ENCODE measurements at regions not wholly inside any gene's neighbourhood (a gene's known extent, or its start where the extent isn't known, plus 50 kb on each side); places are given as distances from the start of the nearest gene placed in this dataset.
A peak's percentile ranks its signal among the peaks of the same experiment; 100 is the strongest.

DNA sequence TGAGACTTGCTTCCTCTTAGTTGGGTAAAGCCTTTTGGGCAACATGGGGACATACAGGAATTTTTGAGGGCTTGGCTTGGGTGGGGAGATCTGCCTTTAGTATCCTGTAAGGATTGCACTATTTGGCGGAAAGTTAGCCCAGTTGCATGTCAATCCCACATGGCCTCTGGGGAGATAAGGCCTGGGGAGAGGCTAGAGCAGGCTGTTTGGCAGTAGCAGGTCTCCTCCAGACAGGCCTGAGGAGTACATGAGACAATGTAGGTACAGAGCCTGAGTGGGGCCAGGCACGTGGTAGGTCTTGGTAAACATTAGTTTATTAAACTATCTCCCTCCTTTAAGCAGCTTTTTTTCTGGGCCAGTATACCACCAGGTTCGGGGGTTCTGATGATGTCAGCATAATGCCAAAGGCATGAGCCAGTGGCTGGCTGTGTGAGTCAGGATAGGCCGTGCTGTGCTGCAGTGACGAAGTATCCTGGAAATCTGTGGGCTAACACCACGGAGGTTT is 147.9 kb downstream of the VEGFA start:
- peak; percentile 31 for DNase-seq (ENCODE audit: low read depth)

DNA sequence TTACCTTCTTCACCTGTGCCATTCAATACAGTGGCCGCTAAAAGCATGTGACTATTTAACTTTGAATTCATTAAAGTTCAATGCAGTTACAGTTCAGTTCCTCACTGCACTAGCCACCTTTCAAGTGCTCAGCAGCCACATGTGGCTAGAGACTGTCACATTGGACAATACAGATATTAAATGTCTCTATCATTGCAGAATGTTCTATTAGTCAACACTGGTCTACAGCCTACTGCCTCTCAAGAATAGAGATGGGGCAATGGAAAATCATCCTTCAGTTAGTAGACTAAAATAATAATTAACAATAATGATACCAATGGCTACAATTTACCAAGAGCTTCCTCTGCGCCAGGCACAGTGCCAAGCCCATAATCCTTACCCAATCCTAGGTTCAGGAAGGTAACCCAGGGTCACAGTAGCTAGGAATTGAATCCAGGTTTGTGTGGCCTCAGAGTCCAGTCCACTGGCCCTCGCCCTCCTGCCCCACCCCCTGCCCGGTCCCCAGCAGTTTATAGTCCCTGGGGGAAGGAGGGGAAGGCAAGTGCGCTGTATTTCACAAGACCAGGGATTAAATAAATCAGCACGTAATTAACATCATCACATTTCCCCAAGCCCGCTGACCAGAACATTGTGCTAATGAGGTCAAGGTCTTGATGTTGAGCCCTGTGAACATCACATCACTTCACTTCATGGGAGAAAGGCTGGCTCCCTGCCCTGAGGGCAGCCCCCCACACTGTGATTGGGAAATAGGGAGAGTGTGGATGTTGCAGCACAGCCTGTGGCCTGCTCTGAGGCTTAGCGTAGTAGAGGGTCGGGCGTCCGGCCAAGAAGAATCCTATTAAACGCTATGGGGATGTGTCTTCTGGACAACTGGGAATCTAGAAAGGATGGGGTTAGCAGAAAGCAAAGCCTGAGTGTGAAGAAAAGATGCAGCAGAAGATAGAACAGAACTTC is 147.2 kb downstream of the VEGFA start:
- peak; percentile 94 for DNase-seq (ENCODE audit: low read depth)

DNA sequence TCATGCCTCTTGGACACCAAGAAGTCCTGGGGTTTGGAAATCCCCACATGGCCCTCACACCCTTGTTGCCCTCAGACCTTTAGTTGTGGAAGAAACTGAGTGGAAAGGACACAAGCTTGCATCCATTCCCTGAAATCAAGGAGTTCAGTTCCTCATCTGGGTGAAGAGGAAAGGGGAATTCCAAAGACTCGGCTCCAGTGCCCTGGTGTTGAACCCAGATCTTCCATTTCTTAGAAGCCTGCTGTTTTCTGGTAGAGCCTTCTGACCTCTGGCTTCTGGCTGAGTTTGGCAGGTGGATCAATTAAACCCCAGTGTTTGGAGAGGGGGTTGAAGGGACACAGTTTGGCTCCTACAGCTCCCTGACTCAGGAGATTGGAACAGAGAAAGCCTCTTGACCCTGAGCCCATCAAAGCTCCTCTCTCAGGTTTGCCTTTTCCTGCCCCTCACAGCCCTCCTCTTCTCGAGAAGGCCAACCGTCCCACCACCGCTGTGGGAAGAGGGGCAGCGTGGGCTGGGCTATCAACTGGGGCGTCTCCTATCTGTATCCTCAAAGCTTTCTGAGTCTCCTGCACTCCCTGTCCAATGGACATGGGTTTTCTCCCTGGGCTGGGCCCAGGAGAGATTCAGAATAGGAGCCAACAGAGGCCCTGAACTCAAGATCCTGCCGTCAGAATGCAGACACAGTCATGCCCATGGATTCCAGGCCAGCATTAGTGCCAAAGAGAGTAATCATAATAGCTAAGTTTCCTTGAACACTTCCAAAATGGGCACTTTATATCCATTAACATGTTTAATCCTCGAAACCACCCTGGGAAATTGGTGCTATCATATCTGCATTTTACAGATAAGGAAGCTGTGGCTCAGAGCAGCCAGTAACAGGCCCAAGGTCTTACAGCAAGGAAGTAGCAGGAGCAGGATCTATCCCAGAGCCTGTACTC is 146.2 kb downstream of the VEGFA start:
- peak; percentile 35 for DNase-seq (ENCODE audit: low read depth)

DNA sequence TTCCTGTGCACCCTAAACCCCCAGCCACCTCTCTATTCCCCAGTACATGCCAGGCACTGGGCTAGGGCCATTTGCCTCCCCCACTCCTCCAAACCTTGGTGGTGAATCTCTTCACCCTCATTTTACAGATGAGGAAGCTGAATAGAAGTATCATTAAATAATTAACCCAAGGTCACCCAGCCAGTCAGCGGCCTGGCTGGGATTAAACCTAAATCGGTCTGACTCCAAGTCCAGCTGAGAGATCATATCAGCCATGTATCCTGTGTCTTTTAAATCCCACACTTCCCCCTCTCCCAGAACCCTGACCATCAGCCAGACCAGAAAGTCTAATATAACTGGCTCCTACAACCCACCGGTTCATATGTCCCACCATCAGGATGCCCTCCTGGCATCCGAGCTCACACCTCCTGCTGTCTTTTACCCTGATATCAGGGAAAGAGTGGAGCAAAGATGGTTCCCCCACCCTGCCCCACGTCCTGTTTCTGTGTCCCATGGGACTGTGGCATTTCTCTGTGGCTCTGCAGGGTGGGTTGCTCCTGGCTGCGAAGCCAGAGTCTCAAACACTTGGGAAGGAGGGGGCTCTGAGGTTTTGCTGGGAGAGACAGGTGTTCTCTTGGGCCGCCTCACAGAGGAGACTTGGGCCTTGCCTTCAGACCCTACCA is 145.3 kb downstream of the VEGFA start:
- DNase-seq (ENCODE audit: low read depth): no peak

DNA sequence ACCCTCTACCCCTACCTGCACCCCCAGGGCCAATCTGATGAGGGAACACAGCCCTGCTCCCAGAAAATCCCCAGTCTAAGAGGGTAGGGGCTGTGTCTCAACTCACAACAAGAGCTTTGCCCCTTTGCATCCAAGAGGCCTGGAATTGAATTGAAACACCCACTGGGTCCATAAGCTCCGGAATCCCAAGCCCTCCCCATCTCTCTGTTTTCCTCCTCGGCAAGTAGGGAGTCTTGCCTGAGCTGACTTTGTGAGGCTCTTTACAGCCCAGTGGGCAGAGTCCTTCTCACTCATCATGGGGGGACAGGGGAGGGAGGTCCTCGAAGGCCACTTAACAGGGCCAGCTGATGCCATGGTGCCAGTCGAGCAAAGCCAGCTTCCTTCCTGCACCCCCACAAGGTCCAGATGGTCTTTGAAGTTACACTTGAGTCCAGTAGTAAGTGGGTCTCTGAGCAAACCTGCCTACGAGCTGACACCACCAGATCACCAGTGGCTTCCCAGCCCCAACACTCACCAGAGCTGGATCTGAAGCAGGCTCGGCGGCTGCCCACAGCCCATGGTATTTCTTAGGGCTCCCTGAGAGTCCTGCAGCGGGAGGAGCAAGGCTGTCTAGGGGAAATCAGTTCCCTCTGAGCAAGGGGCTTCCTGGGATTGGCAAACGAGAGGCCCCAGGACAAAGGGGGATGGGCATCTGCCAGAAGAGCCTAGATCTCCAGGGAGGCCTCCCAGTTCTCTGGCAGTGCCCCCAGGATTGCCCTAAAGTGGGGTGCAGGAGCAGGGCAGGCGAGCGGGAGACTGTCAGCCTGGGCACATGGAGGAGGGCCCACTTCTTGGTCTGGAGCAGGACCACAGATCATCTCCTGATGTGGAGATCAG is 144.5 kb downstream of the VEGFA start:
- DNase-seq (ENCODE audit: low read depth): no peak

DNA sequence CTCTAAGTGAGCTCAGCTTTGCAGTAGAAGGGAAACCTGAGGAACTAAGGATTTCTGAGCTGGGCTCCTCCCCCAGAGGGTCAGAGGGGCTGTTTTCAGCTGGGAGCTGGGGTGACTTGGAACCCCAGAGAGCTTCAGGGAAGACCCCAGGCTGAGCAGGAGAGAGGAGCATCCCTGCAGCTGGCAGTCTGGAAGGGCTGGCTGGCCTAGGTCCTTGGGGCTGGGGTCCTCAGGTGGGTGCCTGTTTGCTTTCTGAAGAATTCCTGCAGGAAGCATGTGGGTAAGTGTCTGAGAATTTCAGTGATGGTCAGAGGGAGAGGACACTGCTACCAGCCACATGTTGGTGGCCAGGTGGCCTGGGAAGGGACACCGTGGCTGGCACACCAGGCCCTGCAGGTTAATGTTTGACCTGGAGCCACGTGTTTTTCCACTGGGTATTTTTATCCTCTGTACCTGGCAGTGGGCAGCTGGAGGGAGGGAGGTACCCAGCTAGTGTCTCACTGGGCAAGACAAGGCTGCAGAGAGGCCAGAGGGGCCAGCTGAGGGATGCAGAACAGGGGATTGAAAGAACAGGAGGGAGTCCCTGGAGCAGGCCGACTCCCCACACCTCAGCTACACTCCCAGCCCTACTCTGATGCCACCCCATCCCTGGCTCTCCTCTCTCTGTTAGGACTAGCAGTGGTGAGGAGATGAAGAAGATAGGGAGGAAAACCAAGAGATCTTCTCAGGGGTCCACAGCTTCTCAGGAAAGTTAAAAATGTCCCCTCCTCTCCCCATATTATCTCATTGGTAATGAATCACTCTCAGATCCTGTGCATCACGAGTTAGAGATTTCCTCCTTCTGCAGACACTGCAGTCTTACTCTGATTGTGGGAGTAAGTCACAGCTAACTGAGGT is 143.6 kb downstream of the VEGFA start:
- no peak for DNase-seq (ENCODE audit: low read depth)

DNA sequence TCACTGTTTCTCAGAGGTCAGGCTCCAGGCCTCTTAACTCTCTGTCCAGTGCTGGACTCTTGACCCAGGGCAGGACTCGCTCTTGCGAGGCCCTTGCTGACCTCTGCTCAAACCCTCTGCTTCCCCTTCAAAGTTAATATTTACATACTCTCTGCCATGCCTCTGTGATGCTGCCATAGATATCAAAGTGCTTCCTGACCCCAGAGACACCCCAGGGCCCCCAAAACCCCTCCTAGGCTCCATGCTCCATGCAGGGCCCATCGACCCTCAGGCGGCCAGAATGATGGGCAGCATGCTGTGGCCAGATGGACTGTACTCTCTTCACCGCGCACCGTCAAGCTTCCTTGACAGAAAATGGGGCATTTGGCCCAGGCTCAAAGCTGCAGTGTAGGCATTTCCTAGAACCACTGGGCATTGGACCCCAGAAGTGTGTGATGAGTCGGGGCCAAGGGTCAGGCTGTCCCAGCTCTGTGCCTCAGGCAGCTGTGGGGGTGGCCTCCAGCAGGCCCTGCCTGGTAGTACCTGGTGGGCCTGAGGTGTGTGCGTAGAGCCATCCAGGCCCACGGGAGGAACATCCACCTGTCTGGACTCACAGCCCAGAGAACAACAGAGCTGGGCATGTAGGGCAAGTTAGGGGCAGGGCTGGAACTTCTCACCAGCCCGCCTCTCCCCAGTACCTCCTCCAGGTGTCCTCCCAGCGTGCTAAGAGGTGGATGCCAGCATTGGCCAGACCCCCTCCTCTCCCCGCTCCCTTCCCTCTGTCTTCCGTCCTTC is 142.8 kb downstream of the VEGFA start:
- no peak for DNase-seq (ENCODE audit: low read depth)

DNA sequence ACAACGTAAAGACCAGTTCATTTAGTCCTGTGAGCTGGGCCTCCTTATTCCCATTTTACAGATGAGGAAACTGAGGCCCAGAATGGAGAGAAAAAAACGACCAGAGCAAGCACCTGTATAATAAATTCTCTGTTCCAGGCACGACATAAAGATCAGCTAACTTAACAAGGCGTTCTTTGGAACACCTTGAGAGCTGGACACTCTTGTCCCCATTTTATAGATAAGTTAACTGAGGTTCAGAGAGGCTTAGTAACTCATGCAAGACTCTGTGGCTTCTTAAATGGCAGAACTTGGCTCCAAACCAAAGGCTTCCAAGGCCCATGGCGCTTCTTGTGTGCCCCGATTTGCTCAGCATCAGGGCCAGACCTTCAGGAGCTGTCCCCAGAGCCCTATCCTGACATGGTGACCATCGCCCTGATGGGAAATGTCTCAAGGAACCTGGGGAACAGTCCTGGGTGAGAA is 142.1 kb downstream of the VEGFA start:
- no peak for DNase-seq (ENCODE audit: low read depth)

DNA sequence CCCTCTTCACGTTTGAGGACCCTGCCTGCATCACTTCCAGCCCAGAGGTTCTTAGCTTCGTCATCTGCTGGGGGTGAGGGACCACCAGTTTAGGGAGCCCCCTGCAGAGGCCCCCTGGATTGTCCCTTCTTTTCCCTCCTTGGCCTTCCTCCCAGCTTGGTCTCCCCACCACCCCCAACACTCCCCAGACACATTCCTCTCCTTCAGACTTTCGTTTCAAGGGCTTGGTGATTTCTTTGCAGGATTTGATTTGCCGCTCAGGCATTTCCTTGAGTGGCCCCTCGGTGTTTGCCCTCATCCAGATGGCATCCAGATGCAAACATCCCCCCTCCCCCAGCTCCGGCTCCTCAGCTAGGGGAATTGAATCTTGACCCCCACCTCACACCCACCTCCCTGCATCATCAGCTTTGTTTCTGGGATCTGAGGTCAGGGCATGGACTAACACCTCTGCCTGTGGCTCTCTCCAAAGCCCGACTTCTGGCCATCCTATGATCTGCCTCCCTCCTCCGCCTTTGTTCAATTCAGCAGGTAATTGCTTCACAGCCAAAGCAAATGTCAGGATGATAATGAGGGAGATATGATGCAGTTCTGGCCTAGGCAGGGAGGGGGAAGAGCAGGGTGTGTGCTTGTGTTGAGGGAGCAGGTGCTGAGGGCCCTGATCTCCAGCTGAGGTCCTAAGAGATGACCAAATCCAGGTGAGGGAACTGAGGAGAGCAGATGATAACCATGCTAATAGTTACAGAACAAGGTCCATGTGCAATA is 141.5 kb downstream of the VEGFA start:
- DNase-seq (ENCODE audit: low read depth): no peak

DNA sequence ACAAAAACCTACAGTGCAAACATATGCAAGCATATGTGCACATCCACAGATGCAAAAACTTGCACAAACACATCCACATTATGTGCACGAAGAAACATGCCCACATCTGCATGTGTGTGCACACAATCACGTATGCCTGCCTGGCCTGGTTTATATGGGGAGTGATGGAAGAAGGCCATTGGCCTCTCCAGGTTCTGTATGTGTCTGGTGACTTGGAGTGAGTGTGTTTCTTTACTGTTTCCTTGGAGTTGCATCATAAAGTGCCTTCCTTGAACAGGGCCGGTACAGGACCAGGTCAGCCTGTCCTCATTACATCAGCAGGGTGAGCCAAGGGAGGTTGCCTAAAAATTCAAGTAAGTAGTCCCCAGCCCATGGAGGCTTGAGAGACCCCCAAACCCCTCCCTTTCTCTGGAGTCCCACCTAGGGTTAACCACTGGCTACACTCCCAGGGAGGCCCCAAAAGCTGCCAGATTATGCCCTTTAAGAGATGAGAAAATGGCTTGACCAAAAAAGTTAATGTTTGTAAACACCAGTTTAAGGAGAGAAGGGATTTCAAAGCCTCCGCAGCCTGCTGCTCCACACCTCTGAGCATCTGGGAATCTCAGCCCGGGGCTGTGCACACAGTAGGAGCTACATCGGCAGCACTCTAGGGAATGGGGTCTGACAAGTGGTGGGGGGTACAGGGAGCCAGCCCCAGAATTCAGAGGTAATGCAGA is 140.8 kb downstream of the VEGFA start:
- peak; percentile 68 for DNase-seq (ENCODE audit: low read depth)

DNA sequence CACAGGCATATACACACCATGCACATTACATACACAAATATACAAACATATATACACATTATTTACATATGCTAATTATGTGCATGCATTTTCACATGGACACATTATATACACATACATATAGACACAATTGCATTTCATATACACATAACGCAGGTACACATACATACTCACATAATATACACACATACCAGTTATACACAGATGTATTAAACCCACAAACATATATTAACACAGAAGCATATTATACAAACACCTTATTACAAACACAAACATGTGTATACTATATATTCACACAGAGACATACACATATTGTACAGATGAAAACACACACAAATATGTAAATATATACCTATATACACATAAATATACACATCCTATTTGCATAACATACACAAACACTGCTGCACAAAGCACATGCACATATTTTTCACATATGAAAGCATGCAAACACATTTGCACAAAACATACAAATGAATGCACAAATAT is 140.2 kb downstream of the VEGFA start:
- DNase-seq (ENCODE audit: low read depth): no peak

DNA sequence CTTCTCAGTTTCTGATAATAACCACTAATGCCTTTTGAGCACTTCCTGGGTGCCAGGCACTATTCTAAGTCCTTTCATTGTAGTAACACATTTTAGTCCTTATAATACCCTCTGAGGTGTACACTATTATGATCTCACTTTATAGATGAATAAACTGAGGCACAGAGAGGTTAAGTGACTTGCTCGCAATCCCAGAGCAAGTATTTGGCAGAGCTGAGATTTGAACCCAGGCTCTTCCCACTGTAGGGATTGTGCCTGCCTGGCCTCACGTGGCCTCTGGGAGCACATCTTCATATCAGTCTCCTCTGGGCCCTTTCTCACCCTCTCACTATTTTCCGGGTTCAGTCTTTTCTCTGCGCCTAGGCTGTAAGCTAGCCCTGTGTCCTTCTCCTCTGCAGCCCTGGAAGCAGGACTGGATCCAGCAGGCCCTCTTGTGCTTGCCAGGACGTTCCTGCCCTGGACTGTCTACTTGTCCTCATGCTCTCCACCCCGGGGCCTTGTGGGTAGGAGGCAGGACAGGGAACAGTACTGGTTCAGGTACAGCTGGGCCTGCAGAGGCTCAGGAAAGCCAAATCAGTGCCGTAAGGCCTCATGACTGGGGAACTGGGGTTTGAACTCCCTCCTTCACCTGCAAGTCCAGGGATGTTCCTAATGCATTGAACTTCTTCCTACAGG is 139.6 kb downstream of the VEGFA start:
- DNase-seq (ENCODE audit: low read depth): no peak

DNA sequence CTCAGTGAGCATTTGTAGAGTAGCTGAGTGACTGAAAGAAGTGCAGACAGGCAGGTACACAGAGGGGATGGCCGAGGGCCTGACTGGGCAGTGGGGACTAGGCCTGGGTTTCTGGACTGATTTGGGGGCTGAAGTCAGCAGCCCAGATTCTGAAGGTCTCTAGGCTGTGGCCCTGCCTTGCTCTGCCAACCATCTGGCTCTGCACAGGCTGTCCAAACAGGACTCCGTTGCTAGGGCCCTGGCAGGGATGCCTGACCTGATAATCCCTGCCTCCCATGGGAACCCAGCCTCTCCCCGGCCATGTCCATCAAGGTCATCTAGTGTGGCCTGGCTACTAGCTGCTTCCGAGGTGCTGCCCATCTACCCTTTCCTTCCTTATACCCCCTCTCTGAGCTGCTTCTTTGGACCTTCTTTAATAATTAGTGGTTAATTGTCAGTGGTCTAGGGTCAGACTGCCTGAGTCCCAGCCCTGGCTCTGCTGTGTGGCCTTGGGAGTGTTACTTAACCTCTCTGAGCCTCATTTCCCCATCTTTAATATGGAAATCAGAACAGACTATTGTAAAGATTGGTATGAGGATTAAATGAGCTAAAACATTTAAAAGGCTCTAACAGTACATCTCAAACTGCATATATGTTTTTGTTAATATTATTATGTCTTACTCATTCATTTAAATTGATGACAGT is 137.9 kb downstream of the VEGFA start:
- no peak for DNase-seq (ENCODE audit: low read depth)

DNA sequence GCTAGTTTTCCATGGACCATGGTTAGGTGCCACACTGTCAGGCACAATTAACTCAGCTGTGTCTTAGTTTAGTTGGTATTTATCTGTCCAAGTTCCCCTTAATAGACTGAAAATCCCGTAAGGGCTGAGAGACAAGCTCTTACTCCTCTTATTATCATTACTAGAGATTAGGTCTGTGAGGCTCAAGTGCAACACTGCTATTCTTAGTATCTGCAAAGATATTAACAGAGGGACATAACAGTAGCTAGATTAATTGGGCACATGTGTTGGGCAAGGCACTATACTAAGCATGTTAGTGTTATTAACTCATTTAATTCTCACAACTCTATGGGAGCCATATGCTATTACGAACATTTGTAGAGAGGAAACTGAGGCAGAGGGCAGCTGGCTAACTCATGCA is 137.3 kb downstream of the VEGFA start:
- no peak for DNase-seq (ENCODE audit: low read depth)

DNA sequence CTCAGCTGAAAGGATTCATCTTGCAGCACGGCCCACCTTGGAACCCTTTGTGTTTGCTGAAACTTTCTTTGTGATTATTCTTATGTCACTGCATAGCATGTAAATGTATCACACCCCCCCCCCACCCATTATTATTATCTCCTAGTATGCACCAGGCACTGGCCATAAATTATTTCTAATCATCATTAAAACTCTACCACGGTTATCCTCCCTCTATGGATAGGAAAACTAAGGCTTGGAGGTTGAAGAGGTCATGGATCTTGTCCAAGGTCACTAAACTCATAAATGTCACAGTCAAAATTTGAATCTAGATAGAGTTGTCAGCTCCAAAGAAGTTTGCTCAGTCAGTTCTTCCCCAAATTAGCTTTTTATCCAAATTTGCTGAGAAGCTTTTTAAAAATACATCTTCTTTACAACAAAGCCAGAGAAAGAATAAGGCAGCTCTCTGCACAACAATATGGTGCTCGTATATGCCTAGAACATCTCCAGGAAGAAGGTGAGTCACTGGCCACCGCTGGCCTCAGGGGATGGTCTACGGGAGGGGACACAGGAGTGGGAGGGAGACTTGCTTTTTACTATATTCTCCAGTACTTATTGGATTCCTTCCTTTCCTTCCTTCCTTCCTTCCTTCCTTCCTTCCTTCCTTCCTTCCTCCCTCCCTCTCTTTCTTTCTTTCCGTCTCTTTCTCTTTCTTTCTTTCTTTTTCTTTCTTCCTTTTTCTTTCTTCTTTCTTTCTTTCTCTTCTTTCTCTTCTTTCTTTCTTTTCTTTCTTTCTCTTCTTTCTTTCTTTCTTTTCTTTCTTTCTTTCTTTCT is 134.5 kb downstream of the VEGFA start:
- DNase-seq (ENCODE audit: low read depth): no peak

Data from fibroblast of gingiva (primary cell).